WTC11 (cell line): ENCODE measurements at regions not wholly inside any gene's neighbourhood (a gene's known extent, or its start where the extent isn't known, plus 50 kb on each side); places are given as distances from the start of the nearest gene placed in this dataset.

Experiments
- ATAC-seq: fragments of 200-7000 bp; cut with Tn5 transposase; 2 replicates; pipeline ENCODE4 v1.10.0; 2021; ENCODE audit warnings: mild to moderate bottlenecking, moderate library complexity
- CTCF ChIA-PET: fragments of 300-600 bp; sonication (Branson Sonifier 250); formaldehyde crosslinking; loops from one replicate; lab custom pipeline; 2021; ENCODE audit warnings: antibody characterized with exemption; lab: Charles Lee
- POLR2A ChIA-PET: fragments of 350-600 bp; sonication (Branson Sonifier 250); formaldehyde crosslinking; loops from one replicate; lab custom pipeline; 2021; ENCODE audit warnings: antibody characterized with exemption; lab: Charles Lee
- DNase-seq: peaks from one replicate; pipeline ENCODE4 v3.0.0; 2021; ENCODE audit warnings: low spot score
- H3K27ac Mint-ChIP-seq: 2 replicates; pipeline ENCODE4 v1.8.0; 2021; ENCODE audit warnings: mixed read lengths
- H3K27me3 Mint-ChIP-seq: 2 replicates; pipeline ENCODE4 v1.8.0; 2021; ENCODE audit warnings: low read depth, mild to moderate bottlenecking, moderate library complexity, mixed read lengths
- H3K36me3 Mint-ChIP-seq: 2 replicates; pipeline ENCODE4 v1.8.0; 2021; ENCODE audit warnings: mixed read lengths
- H3K4me1 Mint-ChIP-seq: 2 replicates; pipeline ENCODE4 v1.8.0; 2022; ENCODE audit warnings: mixed read lengths
- H3K4me3 Mint-ChIP-seq: 2 replicates; pipeline ENCODE4 v1.8.0; 2021; ENCODE audit warnings: mild to moderate bottlenecking, moderate library complexity, mixed read lengths
- H3K9me3 Mint-ChIP-seq: 2 replicates; pipeline ENCODE4 v1.8.0; 2021; ENCODE audit warnings: mixed read lengths
- ATF1 ChIP-seq: sonication (generic); formaldehyde crosslinking; IDR thresholded peaks from 2 replicates; pipeline ENCODE4 v1.8.1; 2023; ENCODE audit warnings: mild to moderate bottlenecking, moderate library complexity, missing genetic modification reagents
- CREB1 ChIP-seq: sonication (generic); formaldehyde crosslinking; IDR thresholded peaks from 2 replicates; pipeline ENCODE4 v1.8.0; 2023; ENCODE audit warnings: mild to moderate bottlenecking, missing genetic modification reagents
- ETV6 ChIP-seq: sonication (generic); formaldehyde crosslinking; IDR thresholded peaks from 2 replicates; pipeline ENCODE4 v1.8.1; 2022; ENCODE audit warnings: mild to moderate bottlenecking, missing genetic modification reagents
- FOXK1 ChIP-seq: sonication (generic); formaldehyde crosslinking; IDR thresholded peaks from 2 replicates; pipeline ENCODE4 v1.8.0; 2022; ENCODE audit warnings: mild to moderate bottlenecking, moderate library complexity, missing genetic modification reagents
- GABPB1 ChIP-seq: sonication (generic); formaldehyde crosslinking; IDR thresholded peaks from 2 replicates; pipeline ENCODE4 v1.8.1; 2023; ENCODE audit warnings: mild to moderate bottlenecking, missing genetic modification reagents
- GRHL2 ChIP-seq: fragments of 250-450 bp; sonication (Bioruptor Pico); IDR thresholded peaks from 2 replicates; pipeline ENCODE4 v1.8.0; 2022; ENCODE audit warnings: mild to moderate bottlenecking, moderate library complexity; ENCODE audit not compliant: insufficient replicate concordance, severe bottlenecking
- IRF2 ChIP-seq: sonication (generic); formaldehyde crosslinking; IDR thresholded peaks from 2 replicates; pipeline ENCODE4 v1.8.0; 2022; ENCODE audit warnings: low read depth, missing genetic modification reagents, borderline replicate concordance
- JAZF1 ChIP-seq: fragments of 250-450 bp; sonication (Bioruptor Pico); IDR thresholded peaks from 2 replicates; pipeline ENCODE4 v1.9.0; 2021; ENCODE audit warnings: moderate library complexity, mild to moderate bottlenecking, inconsistent platforms
- KAT7 ChIP-seq: sonication (generic); formaldehyde crosslinking; IDR thresholded peaks from 2 replicates; pipeline ENCODE4 v1.8.1; 2023; ENCODE audit warnings: missing genetic modification reagents, mild to moderate bottlenecking, borderline replicate concordance
- MXD4 ChIP-seq: fragments of 250-450 bp; sonication (Bioruptor Pico); IDR thresholded peaks from 2 replicates; pipeline ENCODE4 v1.8.0; 2021; ENCODE audit warnings: mild to moderate bottlenecking, moderate library complexity, borderline replicate concordance
- NR2C2 ChIP-seq: sonication (generic); formaldehyde crosslinking; IDR thresholded peaks from 2 replicates; pipeline ENCODE4 v1.8.0; 2022; ENCODE audit warnings: mild to moderate bottlenecking, missing genetic modification reagents
- SMAD4 ChIP-seq: sonication (generic); formaldehyde crosslinking; IDR thresholded peaks from 2 replicates; pipeline ENCODE4 v1.8.0; 2022; ENCODE audit warnings: mild to moderate bottlenecking, missing genetic modification reagents
- TP53 ChIP-seq: sonication (generic); formaldehyde crosslinking; IDR thresholded peaks from 2 replicates; pipeline ENCODE4 v1.8.1; 2023; ENCODE audit warnings: mild to moderate bottlenecking, missing genetic modification reagents
- ZNF121 ChIP-seq: sonication (generic); formaldehyde crosslinking; IDR thresholded peaks from 2 replicates; pipeline ENCODE4 v1.8.0; 2023; ENCODE audit warnings: missing genetic modification reagents
- ZNF396 ChIP-seq: fragments of 250-450 bp; sonication (Bioruptor Pico); IDR thresholded peaks from 2 replicates; pipeline ENCODE4 v1.8.0; 2021; ENCODE audit warnings: mild to moderate bottlenecking, moderate library complexity, borderline replicate concordance
- ZNF416 ChIP-seq: fragments of 250-450 bp; sonication (Bioruptor Pico); IDR thresholded peaks from 2 replicates; pipeline ENCODE4 v1.9.0; 2021; ENCODE audit warnings: mild to moderate bottlenecking, inconsistent platforms
- TF ChIP-seq, protein P1 (sequence below): sonication (generic); formaldehyde crosslinking; IDR thresholded peaks from 2 replicates; pipeline ENCODE4 v1.8.0; 2023; ENCODE audit warnings: mild to moderate bottlenecking, missing genetic modification reagents
- TF ChIP-seq, protein P2 (sequence below): fragments of 250-450 bp; sonication (Bioruptor Pico); IDR thresholded peaks from 2 replicates; pipeline ENCODE4 v1.9.0; 2021; ENCODE audit warnings: mild to moderate bottlenecking
- TF ChIP-seq, protein P3 (sequence below): sonication (generic); formaldehyde crosslinking; IDR thresholded peaks from 2 replicates; pipeline ENCODE4 v1.8.1; 2022; ENCODE audit warnings: low read depth, mild to moderate bottlenecking, moderate library complexity, missing genetic modification reagents, borderline replicate concordance
- TF ChIP-seq, protein P4 (sequence below): sonication (generic); formaldehyde crosslinking; IDR thresholded peaks from 2 replicates; pipeline ENCODE4 v1.8.1; 2023; ENCODE audit warnings: mild to moderate bottlenecking, missing genetic modification reagents, moderate library complexity
- TF ChIP-seq, protein P5 (sequence below): sonication (generic); formaldehyde crosslinking; conservative IDR thresholded peaks from 2 replicates; pipeline ENCODE4 v1.8.1; 2023; ENCODE audit warnings: mild to moderate bottlenecking, low read depth, missing genetic modification reagents, moderate library complexity
- TF ChIP-seq, protein P6 (sequence below): sonication (generic); formaldehyde crosslinking; IDR thresholded peaks from 2 replicates; pipeline ENCODE4 v1.8.0; 2022; ENCODE audit warnings: missing genetic modification reagents
- TF ChIP-seq, protein P7 (sequence below): sonication (generic); formaldehyde crosslinking; conservative IDR thresholded peaks from 2 replicates; pipeline ENCODE4 v1.8.1; 2022; ENCODE audit warnings: mild to moderate bottlenecking, missing genetic modification reagents

DNA sequence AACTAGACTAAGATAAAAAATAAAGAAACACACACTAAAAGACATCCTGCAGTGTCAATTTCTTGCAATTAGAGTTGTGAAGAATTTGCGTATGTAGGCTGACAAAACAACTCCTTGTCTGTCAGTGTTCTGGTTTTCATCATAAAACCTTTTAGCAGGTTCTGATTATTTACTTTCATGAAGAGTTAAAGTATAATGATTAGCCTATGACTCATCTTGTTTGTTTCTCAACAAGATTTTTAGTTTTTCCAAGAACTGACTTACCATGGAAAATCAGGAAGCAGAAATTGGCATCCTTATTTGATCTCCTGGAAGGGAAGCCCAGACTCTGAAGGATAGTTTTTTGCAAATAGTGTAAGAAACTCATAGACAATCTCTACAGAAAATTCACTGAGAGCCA, 848.7 kb upstream of the PCDH9 start:
- H3K27me3 Mint-ChIP-seq: no peaks in the 10 kb centered on the region
- no peaks in the 10 kb centered on the region for H3K9me3 Mint-ChIP-seq
- H3K36me3 Mint-ChIP-seq: no peaks in the 10 kb centered on the region
- H3K4me1 Mint-ChIP-seq: 0 out of 2 replicates have a peak, but pooled peaks cover 5% of the 10 kb centered on the region
- CTCF ChIA-PET: no interaction called here
- no peak for DNase-seq
- no peak for TF ChIP-seq ATF1 (CRISPR knock-in tag)
- TF ChIP-seq, protein P1, sequence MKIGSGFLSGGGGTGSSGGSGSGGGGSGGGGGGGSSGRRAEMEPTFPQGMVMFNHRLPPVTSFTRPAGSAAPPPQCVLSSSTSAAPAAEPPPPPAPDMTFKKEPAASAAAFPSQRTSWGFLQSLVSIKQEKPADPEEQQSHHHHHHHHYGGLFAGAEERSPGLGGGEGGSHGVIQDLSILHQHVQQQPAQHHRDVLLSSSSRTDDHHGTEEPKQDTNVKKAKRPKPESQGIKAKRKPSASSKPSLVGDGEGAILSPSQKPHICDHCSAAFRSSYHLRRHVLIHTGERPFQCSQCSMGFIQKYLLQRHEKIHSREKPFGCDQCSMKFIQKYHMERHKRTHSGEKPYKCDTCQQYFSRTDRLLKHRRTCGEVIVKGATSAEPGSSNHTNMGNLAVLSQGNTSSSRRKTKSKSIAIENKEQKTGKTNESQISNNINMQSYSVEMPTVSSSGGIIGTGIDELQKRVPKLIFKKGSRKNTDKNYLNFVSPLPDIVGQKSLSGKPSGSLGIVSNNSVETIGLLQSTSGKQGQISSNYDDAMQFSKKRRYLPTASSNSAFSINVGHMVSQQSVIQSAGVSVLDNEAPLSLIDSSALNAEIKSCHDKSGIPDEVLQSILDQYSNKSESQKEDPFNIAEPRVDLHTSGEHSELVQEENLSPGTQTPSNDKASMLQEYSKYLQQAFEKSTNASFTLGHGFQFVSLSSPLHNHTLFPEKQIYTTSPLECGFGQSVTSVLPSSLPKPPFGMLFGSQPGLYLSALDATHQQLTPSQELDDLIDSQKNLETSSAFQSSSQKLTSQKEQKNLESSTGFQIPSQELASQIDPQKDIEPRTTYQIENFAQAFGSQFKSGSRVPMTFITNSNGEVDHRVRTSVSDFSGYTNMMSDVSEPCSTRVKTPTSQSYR (CRISPR knock-in tag): no peak
- no peak for TF ChIP-seq MXD4
- no peak for TF ChIP-seq ZNF396 (CRISPR knock-in tag)
- TF ChIP-seq JAZF1 (CRISPR knock-in tag): no peak
- no peak for TF ChIP-seq KAT7 (CRISPR knock-in tag)
- TF ChIP-seq IRF2 (CRISPR knock-in tag): no peak
- TF ChIP-seq, all 79 proteins: peak for 0
- Mint-ChIP-seq H3K27ac (no peak overlapping the region), H3K4me3 (no peak overlapping the region)
- ATAC-seq: no peak
- POLR2A ChIA-PET: no interaction called here

DNA sequence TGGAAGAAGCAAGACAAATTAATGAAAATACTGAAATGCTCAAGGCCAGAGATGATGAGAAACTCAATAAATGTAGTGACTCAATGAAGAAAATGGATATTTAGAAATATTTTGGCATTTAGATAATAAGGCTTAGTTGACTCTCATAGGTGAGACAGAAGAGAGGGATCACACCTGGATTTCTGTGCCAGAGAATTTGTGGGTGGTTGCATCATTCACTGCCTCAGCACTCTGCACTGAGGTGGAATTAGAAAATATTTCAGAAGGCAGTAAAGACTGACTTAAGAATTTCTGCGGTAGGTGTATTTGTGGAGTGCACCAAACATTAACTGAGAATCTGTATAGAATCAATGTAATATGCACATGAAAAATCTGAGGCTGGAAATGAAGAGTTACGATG, 848.3 kb upstream of the PCDH9 start:
- Mint-ChIP-seq H3K9me3 (no peaks in the 10 kb centered on the region), H3K4me1 (0 out of 2 replicates have a peak, but pooled peaks cover 5% of the 10 kb centered on the region), H3K27ac (no peak overlapping the region), H3K4me3 (no peak overlapping the region), H3K27me3 (no peaks in the 10 kb centered on the region), H3K36me3 (no peaks in the 10 kb centered on the region)
- CTCF ChIA-PET: no interaction called here
- no peak for ATAC-seq
- POLR2A ChIA-PET: no interaction called here
- TF ChIP-seq, protein P2, sequence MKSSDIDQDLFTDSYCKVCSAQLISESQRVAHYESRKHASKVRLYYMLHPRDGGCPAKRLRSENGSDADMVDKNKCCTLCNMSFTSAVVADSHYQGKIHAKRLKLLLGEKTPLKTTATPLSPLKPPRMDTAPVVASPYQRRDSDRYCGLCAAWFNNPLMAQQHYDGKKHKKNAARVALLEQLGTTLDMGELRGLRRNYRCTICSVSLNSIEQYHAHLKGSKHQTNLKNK: no peak
- TF ChIP-seq ETV6 (CRISPR knock-in tag) (no peak), FOXK1 (CRISPR knock-in tag) (no peak), ZNF416 (CRISPR knock-in tag) (no peak), KAT7 (CRISPR knock-in tag) (no peak), TP53 (CRISPR knock-in tag) (no peak), GABPB1 (CRISPR knock-in tag) (no peak)
- TF ChIP-seq, protein P3, sequence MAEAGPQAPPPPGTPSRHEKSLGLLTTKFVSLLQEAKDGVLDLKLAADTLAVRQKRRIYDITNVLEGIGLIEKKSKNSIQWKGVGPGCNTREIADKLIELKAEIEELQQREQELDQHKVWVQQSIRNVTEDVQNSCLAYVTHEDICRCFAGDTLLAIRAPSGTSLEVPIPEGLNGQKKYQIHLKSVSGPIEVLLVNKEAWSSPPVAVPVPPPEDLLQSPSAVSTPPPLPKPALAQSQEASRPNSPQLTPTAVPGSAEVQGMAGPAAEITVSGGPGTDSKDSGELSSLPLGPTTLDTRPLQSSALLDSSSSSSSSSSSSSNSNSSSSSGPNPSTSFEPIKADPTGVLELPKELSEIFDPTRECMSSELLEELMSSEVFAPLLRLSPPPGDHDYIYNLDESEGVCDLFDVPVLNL: no peak
- TF ChIP-seq, protein P4, sequence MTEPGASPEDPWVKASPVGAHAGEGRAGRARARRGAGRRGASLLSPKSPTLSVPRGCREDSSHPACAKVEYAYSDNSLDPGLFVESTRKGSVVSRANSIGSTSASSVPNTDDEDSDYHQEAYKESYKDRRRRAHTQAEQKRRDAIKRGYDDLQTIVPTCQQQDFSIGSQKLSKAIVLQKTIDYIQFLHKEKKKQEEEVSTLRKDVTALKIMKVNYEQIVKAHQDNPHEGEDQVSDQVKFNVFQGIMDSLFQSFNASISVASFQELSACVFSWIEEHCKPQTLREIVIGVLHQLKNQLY: no peak
- TF ChIP-seq, protein P5, sequence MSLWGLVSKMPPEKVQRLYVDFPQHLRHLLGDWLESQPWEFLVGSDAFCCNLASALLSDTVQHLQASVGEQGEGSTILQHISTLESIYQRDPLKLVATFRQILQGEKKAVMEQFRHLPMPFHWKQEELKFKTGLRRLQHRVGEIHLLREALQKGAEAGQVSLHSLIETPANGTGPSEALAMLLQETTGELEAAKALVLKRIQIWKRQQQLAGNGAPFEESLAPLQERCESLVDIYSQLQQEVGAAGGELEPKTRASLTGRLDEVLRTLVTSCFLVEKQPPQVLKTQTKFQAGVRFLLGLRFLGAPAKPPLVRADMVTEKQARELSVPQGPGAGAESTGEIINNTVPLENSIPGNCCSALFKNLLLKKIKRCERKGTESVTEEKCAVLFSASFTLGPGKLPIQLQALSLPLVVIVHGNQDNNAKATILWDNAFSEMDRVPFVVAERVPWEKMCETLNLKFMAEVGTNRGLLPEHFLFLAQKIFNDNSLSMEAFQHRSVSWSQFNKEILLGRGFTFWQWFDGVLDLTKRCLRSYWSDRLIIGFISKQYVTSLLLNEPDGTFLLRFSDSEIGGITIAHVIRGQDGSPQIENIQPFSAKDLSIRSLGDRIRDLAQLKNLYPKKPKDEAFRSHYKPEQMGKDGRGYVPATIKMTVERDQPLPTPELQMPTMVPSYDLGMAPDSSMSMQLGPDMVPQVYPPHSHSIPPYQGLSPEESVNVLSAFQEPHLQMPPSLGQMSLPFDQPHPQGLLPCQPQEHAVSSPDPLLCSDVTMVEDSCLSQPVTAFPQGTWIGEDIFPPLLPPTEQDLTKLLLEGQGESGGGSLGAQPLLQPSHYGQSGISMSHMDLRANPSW: no peak
- DNase-seq: no peak

DNA sequence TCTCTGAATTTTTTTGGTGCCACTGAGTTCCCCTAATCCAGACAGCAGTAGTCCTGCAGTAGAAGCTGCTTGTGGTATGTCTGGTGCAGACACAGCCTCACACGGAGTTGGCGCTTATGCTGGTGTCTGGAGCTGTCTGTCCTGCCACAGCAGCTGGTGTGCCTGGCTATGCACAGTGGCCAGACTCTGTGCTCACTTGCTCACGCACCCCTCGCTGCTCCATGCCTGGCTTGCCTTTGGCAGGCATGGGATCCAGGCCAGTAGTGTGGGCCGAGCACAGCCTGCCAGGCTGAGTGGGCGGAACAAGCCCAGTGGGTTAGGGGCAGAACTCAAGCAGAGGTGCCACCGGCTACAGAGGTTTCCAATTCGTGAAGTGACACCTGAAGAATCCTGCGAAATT, 845.9 kb upstream of the PCDH9 start:
- Mint-ChIP-seq H3K4me3 (no peak overlapping the region), H3K4me1 (0 out of 2 replicates have a peak, but pooled peaks cover 5% of the 10 kb centered on the region), H3K9me3 (no peaks in the 10 kb centered on the region), H3K27ac (no peak overlapping the region), H3K36me3 (no peaks in the 10 kb centered on the region), H3K27me3 (no peaks in the 10 kb centered on the region)
- no peak for ATAC-seq
- no peak for DNase-seq
- POLR2A ChIA-PET: no interaction called here
- CTCF ChIA-PET: no interaction called here
- TF ChIP-seq, protein P6, sequence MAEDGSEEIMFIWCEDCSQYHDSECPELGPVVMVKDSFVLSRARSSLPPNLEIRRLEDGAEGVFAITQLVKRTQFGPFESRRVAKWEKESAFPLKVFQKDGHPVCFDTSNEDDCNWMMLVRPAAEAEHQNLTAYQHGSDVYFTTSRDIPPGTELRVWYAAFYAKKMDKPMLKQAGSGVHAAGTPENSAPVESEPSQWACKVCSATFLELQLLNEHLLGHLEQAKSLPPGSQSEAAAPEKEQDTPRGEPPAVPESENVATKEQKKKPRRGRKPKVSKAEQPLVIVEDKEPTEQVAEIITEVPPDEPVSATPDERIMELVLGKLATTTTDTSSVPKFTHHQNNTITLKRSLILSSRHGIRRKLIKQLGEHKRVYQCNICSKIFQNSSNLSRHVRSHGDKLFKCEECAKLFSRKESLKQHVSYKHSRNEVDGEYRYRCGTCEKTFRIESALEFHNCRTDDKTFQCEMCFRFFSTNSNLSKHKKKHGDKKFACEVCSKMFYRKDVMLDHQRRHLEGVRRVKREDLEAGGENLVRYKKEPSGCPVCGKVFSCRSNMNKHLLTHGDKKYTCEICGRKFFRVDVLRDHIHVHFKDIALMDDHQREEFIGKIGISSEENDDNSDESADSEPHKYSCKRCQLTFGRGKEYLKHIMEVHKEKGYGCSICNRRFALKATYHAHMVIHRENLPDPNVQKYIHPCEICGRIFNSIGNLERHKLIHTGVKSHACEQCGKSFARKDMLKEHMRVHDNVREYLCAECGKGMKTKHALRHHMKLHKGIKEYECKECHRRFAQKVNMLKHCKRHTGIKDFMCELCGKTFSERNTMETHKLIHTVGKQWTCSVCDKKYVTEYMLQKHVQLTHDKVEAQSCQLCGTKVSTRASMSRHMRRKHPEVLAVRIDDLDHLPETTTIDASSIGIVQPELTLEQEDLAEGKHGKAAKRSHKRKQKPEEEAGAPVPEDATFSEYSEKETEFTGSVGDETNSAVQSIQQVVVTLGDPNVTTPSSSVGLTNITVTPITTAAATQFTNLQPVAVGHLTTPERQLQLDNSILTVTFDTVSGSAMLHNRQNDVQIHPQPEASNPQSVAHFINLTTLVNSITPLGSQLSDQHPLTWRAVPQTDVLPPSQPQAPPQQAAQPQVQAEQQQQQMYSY: no peak
- TF ChIP-seq SMAD4 (CRISPR knock-in tag): no peak
- no peak for TF ChIP-seq NR2C2 (CRISPR knock-in tag)
- TF ChIP-seq, protein P7, sequence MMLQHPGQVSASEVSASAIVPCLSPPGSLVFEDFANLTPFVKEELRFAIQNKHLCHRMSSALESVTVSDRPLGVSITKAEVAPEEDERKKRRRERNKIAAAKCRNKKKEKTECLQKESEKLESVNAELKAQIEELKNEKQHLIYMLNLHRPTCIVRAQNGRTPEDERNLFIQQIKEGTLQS (CRISPR knock-in tag): no peak
- TF ChIP-seq JAZF1 (CRISPR knock-in tag): no peak
- no peak for TF ChIP-seq CREB1 (CRISPR knock-in tag)
- TF ChIP-seq ZNF121 (CRISPR knock-in tag): no peak
- no peak for TF ChIP-seq GRHL2 (CRISPR knock-in tag)
